IPS-NIHi11 (cell line): ENCODE measurements at regions not wholly inside any gene's neighbourhood (a gene's known extent, or its start where the extent isn't known, plus 50 kb on each side); places are given as distances from the start of the nearest gene placed in this dataset.
"Not testable (repeated sequence)": the region's sequence is repeated elsewhere in the genome, so short reads cannot be mapped to it uniquely, and the experiment has no call there.

Experiments used
- DNase-seq: peaks from one replicate; pipeline ENCODE4 v3.0.0; 2012; ENCODE audit warnings: mixed read lengths, low spot score

DNA sequence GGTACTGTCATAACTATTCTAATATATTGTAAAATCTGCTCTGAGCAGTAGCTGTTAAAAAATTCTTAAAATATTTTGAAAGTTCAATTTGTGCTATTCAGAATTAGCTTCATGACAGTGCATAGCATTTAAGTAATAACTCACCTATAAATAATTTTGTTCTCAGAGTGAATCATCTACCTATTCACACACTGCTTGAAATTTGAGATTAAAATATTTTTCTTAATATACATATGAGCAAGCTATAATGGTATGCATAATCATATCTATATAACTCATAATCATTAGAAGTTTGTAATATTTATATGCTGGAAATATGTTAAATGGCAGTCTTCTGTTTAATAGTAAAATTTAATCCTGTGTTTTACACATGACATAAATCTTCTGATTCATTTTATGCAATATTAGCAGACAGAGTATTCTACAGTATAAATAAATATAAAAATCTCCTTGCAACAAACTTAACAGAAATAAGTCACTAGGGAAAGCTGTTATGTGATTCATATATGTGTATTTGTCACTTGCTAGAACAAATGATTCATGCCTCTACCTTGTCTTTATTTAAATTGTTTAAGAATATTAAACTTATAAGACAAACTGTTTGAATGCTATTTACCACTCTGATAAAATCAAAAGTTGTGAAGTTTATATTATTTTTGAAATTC, 710.8 kb downstream of the PLOD2 start:
- no peak for DNase-seq

DNA sequence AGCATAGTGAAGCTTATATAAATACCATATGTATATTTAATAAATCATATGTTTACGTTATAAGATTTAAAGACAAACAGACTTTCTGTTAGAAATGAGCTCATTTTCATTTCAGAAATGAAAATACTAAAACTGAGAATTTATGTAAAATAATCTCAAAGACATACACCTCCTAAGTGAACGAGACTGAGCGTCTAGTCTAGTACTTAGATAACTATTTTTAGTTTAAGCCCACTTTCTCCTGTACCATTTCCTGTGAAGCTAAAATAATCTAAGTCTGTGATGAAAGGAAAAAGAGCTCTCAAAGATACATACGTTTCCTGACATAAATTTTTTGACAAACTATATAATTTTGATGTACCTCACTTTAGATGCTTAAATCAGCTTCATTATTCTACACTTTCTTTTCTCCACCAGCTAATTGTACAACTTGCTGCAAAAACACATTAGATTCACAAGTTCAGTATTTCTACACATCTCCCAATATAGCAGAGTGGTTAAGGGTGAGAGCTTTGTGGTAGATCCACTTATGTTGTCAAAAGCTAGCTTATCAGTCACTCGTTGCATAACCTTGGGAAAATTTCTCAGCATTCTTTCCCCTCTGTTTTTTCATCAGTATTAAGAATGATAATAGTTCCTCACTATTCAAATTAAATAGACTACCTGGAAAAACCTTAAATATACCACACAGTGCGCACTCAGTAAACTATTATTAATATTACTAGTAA, 703.0 kb downstream of the PLOD2 start:
- DNase-seq: no peak

- not testable (repeated sequence) for DNase-seq
Measured at GRCh38 chr3:145459681-145460080, 701.3 kb downstream of the PLOD2 start.

DNA sequence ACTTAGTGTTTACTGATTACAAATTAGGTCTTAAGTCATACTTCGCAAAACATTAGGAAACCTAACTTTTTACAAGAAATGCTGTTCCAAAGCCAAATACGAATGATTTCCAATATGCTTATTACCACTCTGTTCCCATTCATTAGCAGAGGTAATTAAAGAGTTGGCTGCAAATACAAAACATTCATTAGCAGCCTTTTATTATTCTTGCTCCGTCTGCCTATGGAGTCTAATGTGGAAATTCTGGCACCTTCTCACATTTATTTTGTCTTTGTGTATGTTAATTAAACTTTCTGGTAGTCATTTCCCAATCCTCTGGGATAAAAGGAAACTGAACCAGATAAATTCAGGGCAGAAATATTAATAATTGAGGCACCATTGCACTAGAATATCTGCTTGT, 689.0 kb downstream of the PLOD2 start:
- no peak for DNase-seq

- DNase-seq: not testable (repeated sequence)
Measured at GRCh38 chr3:145482735-145483134, 678.2 kb downstream of the PLOD2 start.

GRCh38 chr3:145483992-145484391, 677.0 kb downstream of the PLOD2 start:
- DNase-seq: no peak

DNA sequence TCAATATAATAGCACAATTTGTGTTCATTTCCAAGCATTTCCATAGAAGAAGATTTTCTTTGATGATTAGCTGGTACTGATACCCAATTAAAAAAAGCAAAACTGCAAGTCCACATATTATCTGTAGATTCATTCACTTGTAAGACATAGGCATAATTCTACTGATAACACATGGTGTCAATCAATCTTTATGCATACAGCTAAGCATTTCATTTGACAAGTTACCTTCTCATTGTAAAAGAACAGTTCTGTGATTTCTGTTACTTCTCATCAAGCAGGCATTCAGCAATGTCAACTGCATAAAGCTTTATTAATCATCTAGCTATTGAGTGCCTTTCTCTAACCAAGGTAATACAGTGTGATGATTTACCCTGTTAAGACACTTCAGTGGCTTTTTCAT, 672.0 kb downstream of the PLOD2 start:
- no peak for DNase-seq

GRCh38 chr3:145490088-145491048, 670.6 kb downstream of the PLOD2 start:
- DNase-seq: no peak

DNA sequence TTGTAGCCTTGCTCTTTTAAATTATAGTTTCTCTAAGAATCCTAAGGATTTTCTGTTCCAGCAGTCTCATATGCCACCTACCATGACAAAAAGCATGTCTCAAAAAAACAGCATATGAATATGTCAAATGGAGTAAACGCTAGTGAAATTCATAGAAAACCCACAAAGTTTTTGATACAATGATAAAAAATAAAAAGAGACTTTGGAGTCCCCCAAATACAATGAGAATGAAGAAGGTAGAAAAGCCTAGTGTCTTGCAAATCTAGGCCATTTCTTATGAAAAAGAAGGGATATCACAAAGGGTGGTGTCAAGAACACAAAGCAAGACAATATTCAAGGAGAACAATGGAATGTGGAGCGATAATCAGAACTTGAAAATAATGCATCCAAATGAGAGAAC, 668.5 kb downstream of the PLOD2 start:
- DNase-seq: no peak

DNA sequence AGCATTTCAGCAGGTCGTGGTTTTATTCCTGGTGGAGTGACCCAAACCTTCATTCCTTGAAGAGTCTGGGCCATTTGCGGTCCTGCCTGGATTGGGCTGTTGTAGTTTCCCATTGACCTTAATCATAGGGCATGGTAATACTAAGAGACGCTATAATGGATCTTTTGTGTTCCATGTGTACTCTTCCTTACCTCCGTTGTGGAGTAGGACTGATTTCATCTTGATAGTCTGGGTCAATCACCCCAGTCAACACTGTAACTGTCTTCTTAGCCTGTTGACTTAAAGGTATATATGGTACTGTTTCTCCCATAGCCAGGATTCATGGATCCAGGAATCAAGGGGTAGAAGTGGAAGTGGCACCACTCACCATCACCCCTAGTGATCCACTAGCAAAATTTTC, 643.6 kb downstream of the PLOD2 start:
- not testable (repeated sequence) for DNase-seq

GRCh38 chr3:145518639-145519038, 642.3 kb downstream of the PLOD2 start:
- no peak for DNase-seq

- DNase-seq: no peak
Measured at GRCh38 chr3:145519398-145520047, 641.5 kb downstream of the PLOD2 start.

GRCh38 chr3:145522179-145522578, 638.8 kb downstream of the PLOD2 start:
- DNase-seq: no peak

GRCh38 chr3:145522893-145523651, 637.9 kb downstream of the PLOD2 start:
- DNase-seq: no peak

- no peak for DNase-seq
Measured at GRCh38 chr3:145531548-145531947, 629.4 kb downstream of the PLOD2 start.

DNA sequence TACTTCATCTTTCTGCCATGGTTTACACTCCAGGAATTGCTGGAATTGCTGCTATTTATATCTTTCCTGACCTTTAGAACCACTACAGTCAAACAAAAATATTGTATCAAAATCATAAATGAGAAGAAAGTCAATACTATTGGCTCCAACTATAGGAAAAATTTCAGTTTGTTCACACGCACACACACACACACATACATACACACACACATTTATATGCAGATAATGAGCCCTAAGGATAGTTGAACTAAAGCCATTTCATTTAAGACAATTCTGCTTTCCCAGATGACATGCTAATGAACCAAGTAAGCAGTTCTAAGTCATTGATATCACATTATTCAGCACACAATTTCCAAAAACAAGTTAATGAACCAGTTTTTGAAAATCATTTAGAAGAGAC, 627.3 kb downstream of the PLOD2 start:
- DNase-seq: no peak

DNA sequence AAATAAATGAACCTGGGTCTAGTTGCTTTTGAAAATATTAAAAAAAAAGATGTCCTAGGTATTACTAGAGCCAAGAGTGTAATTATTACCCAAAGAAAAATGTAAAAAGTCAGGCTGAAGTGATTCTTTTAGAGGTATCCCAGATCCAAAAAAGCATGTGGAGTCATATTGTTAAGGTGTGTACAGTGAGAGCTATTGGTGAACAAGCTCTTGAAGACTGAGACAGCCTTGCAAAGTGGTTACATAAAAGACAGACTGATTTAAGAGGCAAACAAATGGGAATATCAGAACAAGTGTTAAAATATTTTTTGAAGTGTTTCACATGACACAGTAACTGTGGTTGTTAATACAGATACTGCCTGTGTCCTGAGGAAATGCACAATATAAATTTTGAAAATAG, 624.5 kb downstream of the PLOD2 start:
- DNase-seq: no peak

- no peak for DNase-seq
Measured at GRCh38 chr3:145550522-145550921, 610.5 kb downstream of the PLOD2 start.

- DNase-seq: no peak
Measured at GRCh38 chr3:145557405-145557804, 603.6 kb downstream of the PLOD2 start.

DNA sequence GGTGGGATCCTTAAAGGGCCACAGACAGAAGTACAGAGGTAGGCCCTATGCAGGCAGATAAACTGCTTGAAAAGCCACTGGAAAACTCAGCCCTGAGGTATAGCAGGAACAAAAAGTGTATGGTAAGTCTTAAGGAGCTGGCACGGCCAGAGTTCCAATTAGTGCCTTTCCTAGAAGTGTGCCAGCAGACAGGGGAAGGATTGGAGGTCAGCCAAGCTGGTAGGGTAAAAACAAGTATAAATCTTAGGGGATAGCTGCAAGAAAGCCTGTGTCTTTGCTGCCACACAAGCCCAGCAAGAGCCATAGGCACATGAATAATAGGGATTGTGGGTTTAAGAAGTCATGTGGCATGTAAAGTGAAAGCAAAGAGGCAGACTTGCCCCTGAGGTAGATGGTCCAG, 582.5 kb downstream of the PLOD2 start:
- no peak for DNase-seq

GRCh38 chr3:145581694-145582093, 579.3 kb downstream of the PLOD2 start:
- no peak for DNase-seq
